ENCODE measurements at regions not wholly inside any gene's neighbourhood (a gene's known extent, or its start where the extent isn't known, plus 50 kb on each side); places are given as distances from the start of the nearest gene placed in this dataset.
"Not testable (repeated sequence)": the region's sequence is repeated elsewhere in the genome, so short reads cannot be mapped to it uniquely, and the experiment has no call there.

DNA sequence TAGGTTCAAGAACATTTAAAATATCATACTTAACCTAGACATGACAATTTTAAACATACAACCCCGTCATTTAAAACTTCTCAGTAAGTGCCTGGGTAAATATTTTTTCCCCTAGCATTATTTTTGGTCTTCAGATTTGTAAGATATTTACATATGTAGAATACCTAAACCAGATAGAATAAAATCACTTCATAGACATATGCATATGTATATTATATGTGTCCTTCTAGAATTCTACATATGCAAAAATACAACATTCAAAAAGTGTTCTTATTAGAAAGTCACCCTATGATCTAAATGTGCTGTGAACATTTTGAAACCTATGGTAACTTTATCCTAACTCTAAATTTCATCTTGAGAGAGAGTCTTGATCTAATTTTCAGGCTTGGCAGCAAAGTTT is 1467.0 kb upstream of the B3GALT2 start:
- DNase-seq (ENCODE audit: low read depth in 4 of 4, low spot score in 3 of 4) = no peak

DNA sequence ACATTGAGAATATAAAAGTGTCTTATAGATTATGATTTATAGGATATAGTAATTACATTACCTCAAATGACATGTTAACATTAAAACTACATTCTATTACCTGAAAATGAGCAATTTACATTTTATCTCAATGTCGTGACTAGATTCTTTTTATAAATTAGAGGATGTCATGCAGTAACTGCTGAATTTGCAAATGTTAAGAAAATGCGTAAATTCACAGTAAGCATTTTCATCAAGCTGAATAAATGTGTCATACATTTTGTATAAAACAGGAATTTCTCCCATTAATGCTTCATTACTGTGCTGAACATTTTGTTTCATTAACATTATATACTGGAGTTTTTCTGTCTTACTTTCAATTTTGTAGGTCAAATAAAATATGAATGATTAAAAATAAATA is 1460.7 kb upstream of the B3GALT2 start:
- no peak for DNase-seq (ENCODE audit: low read depth in 4 of 4, low spot score in 3 of 4)

DNA sequence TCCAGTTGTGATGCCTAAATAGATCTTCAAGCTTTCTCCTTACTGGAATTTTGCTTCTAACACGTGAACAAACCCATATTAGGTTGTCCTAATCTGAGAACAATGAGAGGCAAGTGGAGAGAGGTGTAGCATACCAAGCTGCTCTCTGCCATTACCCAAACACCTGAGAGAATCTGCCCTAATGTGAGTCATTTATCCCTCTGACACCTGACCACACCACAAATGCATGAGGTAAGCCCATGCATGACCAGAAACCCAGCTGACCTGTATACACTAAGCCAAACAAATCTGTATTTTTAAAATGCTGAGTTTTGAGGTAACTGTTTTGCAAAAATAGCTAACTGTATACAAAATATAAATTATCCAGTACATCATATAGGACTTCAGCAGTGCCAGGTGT is 1458.1 kb upstream of the B3GALT2 start:
- no peak for DNase-seq (ENCODE audit: low read depth in 4 of 4, low spot score in 3 of 4)

DNA sequence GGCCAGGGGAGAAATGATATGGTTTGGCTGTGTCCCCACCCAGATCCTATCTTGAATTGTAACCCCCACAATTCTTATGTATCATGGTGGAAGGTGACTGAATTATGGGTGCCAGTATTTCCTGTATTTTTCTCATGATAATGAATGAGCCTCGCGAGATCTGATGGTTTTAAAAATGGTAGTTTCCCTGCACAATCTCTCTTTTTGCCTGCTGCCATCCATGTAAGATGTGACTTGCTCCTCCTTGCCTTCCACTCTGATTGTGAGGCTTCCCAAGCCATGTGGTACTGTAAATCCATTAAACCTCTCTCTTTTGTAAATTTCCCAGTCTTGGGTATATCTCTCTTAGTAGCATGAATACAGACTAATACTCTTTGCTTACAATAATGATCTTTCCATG is 1453.9 kb upstream of the B3GALT2 start:
- no peak for DNase-seq (ENCODE audit: low read depth in 4 of 4, low spot score in 3 of 4)

DNA sequence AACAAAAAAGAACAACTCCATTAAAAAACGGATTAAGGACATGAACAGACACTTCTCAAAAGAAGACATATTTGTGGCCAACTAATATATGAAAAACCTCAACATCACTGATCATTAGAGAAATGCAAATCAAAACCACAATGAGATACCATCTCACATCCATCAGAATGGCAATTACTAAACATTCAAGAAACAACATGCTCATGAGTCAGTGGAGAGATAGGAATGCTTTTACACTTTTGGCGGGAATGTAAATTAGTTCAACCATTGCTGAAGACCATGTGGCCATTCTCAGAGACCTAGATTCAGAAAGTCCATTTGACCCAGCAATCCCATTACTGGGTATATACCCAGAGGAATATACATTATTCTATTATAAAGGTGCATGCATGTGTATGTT is 1442.6 kb upstream of the B3GALT2 start:
- no peak for DNase-seq (ENCODE audit: low read depth in 4 of 4, low spot score in 3 of 4)

DNA sequence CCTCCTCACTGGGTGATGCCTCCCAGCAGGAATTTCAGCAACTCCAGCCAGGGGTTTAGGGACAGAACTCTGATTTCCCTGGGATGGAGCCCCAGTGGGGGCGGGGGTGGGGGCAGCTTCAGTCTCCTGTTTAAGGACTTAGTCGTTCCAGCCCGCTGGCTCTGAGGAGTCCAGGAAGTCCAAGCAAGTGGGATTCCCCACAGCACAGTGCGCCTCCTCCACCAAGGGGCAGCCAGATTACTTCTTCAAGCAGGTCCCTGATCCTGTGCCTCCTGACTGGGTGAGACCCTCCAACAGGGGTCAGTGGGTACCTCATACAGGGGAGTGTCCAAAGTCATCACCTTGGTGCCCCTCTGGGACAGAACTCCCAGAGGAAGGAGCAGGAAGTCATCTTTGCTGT is 1438.4 kb upstream of the B3GALT2 start:
- DNase-seq (ENCODE audit: low read depth in 4 of 4, low spot score in 3 of 4) = no peak

DNA sequence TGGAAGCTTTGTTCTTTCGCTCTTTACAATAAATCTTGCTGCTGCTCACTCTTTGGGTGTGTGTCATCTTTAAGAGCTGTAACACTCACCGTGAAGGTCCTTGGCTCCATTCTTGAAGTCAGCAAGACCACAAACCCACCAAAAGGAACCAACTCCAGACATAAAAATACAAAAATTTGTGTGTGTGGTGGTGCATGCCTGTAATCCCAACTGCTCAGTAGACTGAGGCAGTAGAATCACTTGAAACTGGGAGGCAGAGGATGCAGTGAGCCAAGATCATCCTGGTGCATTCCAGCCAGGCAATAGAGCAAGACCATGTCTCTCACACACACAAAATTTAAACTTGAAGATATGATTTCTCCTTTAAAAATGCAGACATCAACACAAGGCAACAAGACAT is 1431.7 kb upstream of the B3GALT2 start:
- DNase-seq (ENCODE audit: low read depth in 4 of 4, low spot score in 3 of 4) = no peak

DNA sequence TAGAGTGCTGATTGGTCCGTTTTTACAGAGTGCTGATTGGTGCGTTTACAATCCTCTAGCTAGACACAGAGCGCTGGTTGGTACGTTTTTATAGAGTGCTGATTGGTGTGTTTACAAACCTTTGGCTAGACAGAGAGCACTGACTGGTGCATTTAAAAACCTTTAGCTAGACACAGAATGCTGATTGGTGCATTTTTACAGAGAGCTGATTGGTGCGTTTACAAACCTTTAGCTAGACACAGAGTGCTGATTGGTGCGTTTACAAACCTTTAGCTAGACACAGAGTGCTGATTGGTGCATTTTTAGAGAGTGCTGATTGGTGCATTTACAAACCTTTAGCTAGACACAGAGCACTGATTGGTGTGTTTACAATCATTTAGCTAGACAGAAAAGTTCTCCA is 1430.9 kb upstream of the B3GALT2 start:
- DNase-seq (ENCODE audit: low read depth in 4 of 4, low spot score in 3 of 4) = not testable (repeated sequence)

DNA sequence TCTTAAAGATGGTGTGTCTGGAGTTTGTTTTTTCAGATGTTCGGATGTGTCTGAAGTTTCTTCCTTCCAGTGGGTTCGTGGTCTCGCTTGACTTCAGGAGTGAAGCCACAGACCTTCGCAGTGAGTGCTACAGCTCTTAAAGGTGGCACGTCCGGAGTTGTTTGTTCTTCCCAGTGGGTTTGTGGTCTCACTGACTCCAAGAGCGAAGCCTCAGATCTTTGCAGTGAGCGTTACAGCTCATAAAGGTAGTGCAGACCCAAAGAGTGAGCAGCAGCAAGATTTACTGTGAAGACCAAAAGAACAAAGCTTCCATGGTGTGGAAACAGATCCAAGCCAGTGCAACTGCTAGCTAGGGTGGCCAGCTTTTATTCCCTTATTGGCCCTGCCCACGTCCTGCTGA is 1430.4 kb upstream of the B3GALT2 start:
- no peak for DNase-seq (ENCODE audit: low read depth in 4 of 4, low spot score in 3 of 4)

DNA sequence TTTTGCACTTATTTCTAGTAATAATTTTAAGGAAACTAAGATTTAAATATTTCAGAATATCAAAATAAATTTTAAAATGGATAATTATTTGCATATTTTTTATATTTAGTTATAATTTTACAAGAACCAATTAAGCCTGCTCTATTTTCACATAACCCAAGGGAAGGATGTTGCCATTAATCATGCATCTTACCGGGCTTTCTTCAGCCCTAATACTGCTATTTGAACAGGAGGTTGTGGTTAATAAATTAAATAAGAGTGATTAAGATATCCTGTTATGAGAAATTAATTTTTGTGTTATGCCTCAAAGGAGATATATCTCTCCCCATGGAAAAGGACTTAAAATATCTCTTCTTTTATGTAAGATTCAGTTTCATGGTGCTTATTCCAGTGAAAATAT is 1415.8 kb upstream of the B3GALT2 start:
- DNase-seq (ENCODE audit: low read depth in 4 of 4, low spot score in 3 of 4) = no peak

DNA sequence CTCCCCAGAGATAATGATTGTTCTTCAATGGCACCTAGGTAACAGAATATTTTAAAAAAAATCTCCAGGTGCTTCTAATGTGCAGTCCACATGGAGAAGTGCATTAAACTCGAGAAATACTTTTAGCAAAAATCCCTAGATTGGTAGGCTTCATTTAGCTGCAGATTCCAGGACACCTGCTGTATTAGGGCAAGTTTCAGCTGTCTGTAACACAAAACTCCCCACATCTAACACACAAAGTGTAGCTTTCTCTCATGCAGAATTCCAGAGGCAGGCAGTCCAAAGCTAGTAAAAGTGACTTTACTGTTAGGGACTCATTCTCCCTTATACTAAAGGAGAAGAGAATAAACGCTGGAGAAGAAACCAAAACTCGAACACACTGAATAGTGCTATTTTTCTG is 1414.3 kb upstream of the B3GALT2 start:
- DNase-seq (ENCODE audit: low read depth in 4 of 4, low spot score in 3 of 4) = no peak

DNA sequence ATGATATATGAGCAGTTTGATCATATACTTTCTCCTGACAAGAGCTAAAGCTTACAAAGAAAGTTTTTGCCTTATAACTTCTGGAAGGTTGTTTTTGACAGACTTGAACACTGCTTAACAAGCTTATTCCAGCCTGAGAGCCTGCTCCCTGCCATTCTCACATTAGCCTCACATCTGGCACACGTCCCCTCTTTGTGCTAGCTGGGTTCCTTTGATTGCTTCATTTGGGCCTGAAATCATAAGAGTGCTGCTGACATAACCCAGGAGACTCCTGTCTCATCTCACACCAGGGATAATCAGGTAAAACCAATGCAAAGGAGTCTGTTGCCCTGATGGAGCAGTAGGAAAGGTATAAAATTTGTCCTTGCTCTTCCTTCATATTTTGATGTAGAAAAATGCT is 1411.7 kb upstream of the B3GALT2 start:
- DNase-seq (ENCODE audit: low read depth in 4 of 4, low spot score in 3 of 4) = no peak

DNA sequence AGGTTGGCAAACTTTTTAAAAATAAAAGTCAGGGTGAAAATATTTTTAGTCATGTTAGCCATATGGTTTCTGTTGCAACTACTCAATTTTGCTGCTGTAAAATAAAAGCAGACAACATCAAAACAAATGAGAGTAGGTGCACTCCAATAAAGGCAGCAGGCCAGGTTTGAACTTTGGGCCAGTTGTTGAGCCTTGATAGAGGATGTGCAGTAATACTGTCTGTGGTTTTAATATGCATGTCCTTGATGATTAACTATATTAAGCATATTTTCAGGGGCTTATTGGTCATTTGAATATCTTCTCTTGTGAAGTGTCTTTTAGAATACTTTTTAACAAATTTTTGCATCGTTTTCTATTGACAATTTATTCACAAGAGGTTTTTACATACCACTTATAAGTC is 1399.9 kb upstream of the B3GALT2 start:
- DNase-seq (ENCODE audit: low read depth in 4 of 4, low spot score in 3 of 4) = no peak

DNA sequence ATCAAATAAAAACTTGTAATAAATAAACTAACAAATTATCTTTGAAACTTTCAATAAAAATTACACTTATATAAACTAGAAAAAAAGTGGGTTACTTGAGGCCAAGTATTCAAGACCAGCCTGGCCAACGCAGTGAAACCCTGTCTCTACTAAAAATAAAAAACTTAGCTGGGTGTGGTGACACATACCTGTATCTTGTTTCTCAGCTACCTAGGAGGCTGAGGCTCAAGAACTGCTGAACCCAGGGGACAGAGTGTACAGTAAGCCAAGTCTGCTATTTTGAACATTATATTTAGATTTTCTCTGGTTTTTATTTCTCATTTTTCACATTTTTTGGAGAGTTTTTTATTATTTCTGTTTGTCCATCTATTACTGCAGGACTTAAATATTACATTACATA is 1397.6 kb upstream of the B3GALT2 start:
- DNase-seq (ENCODE audit: low read depth in 4 of 4, low spot score in 3 of 4) = no peak

DNA sequence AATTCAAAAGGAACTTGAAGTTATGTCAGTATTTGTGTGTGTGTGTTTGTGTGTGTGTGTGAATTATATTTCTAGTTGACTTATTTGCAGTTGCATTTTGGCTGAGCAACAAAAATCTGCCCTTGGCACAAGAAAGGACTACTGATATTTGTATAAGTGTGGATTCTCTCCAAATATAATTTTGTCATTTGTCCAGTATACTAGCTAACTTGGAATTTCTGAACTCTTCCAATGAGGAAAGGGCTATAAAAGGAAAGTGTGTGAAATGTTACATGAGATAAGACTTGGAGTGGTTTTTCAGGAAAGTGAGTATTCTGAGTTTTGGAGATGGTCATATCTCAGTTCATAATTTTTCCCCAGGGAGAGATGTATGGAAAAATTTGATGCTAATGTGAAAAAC is 1384.1 kb upstream of the B3GALT2 start:
- DNase-seq (ENCODE audit: low read depth in 4 of 4, low spot score in 3 of 4) = peak in 2 of 4 donors; percentile 5 to 7

DNA sequence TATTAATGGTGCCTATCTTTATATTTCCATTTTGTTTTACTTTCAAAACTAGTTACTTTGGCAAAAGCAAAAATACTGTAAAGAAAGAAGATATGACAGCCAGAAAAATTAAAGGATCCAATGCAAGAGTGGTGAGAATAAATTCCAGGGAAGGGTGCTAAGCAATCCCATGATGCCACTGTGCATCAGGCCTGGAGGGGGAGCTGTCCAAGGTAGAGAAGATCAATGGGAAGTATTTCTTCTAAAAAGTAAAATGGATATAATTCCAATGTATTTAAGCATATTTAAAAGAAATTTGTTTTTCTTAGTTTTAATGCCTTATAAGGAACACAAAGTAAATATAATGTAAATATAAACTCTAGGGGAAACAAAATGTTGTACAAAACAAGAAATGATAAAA is 1382.2 kb upstream of the B3GALT2 start:
- DNase-seq (ENCODE audit: low read depth in 4 of 4, low spot score in 3 of 4) = no peak

DNA sequence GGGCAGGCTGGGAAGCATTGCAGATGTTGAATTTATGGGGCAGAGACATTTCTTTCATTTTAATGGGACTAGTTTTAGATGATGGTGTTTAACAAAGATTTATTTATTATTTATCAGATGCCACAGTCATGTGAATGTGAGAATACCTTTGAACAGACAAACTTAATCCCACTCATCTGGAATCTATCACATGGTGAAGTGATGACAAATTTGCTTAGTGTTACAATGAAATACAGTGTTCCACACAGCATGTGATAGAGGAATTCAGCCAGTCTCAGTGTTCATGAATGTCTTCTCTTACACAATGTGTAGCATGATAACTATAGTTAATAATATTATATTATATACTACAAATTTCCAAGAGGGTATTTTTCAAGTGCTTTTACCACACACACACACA is 1361.7 kb upstream of the B3GALT2 start:
- DNase-seq (ENCODE audit: low read depth in 4 of 4, low spot score in 3 of 4) = no peak

DNA sequence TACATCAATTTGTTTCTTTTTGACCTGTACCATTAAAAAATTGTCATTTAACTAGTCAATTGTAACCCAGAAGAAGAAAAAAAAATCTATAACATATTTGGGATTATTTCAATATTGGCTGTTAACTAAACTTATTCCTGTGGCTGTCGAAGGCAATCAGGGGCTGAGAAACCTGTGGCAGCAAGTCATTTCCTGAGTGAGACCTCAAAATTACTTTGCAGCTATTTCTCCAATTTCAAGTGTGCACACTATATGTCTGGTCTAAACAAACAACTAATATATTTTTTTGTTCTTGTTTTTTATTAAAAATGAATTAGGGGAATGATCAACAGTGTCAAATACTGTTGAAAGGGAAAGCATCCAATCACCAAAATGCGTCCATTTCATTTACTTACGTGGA is 1357.6 kb upstream of the B3GALT2 start:
- no peak for DNase-seq (ENCODE audit: low read depth in 4 of 4, low spot score in 3 of 4)

DNA sequence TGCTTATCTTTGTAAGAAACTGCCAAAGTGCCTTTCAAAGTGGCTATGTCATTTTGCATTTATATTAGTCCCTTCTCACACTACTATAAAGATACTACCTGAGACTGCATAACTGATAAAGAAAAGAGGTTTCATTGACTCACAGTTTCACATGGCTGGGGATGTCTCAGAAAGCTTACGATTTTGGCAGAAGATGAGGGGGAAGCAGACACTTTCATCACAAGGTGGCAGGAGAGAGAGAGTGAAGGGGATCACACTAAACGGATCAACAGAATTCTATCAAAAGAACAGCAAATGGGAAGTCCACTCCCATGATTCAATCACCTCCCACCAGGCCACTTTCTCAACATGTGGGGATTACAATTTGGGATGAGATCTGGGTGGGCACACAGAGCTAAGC is 1352.0 kb upstream of the B3GALT2 start:
- no peak for DNase-seq (ENCODE audit: low read depth in 4 of 4, low spot score in 3 of 4)

DNA sequence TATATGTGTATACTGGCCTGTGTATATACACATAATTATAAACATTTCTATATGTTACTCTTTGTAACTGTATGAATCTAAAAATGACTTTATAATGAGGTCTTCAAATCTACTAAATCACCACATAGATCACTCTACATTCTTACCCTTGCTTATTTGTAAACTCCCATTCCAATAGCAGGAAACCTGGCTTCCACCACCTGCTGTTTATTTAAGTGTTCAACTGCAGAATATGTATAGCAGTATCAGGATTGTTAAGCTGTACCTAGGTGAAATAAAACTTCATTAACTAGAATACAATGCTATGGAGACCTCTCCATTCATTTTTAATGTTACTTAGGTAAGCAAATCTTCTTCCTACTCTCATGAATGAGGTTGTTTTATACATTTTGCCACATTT is 1351.1 kb upstream of the B3GALT2 start:
- no peak for DNase-seq (ENCODE audit: low read depth in 4 of 4, low spot score in 3 of 4)

DNA sequence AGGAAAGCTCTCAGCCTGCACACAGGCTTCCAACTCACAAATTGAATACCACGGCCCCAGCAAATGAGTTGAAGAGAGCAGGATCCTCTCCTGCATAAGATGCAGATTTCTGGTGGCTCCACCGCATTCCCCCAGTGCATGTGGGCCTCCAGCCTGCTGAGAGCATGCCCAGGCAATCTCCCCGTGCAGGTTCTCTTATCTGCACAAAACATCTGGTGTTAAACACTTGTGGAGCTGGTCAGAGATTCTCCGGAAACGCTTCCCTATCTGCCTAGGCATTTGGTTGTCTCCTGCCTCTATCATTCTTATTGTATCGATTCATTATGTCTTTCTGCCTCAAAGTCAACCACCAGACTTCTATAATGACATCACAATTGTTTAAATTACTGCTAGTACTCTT is 1349.0 kb upstream of the B3GALT2 start:
- no peak for DNase-seq (ENCODE audit: low read depth in 4 of 4, low spot score in 3 of 4)

DNA sequence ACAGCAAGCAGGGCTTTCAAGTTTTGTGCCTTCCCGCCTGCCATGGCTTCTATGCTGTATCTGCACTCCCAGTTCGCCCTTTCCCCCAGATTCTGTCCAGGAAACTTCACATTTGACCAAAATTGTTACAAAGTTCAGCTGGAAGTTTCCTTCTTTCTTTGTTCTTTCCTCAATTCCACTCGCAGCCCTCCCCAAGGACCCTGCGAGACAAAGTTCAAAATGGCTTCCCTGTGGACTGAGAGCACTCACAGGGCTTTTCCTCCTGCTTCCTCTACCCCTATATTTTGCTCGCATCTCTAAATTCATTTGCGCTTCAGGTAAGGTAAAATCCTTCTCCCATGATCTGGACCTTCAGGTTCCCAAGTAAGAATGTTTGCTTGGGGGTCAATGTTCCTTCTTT is 1348.4 kb upstream of the B3GALT2 start:
- DNase-seq (ENCODE audit: low read depth in 4 of 4, low spot score in 3 of 4) = no peak

DNA sequence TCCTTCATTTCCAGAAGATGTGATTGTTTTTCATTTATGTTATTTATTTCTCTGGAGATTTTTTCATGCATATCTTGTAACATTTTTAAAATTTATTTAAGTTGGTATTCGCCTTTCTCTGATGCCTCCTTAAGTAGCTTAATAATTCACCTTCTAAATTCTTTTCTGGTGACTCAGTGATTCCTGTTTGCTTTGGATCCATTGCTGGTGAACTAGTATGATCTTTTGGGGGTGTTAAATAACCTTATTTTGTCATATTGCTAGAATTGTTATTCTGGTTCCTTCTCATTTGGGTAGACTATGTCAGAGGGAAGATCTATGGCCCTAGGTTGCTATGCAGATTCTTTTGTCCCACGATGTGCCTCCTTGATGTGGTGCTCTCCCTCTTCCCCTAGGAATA is 1347.2 kb upstream of the B3GALT2 start:
- DNase-seq (ENCODE audit: low read depth in 4 of 4, low spot score in 3 of 4) = no peak

DNA sequence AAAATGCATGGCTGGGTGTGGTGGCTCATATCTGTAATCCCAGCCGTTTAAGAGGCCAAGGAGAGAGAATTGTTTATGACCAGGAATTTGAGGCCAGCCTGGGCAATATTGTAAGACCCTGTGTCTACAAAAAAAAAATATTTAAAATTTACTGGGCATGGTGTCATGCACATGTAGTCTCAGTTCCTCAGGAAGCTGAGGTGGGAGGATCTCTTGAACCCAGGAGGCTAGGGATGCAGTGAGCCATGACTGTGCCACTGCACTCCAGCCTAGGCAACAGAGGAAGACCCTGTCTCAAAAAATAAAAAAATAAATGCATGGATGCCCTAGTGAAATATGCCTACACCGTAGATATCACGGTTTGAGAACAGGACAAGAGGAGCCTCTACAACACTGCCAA is 1331.2 kb upstream of the B3GALT2 start:
- no peak for DNase-seq (ENCODE audit: low read depth in 4 of 4, low spot score in 3 of 4)
